ENCODE measurements at regions not wholly inside any gene's neighbourhood (a gene's known extent, or its start where the extent isn't known, plus 50 kb on each side); places are given as distances from the start of the nearest gene placed in this dataset.
"Not testable (repeated sequence)": the region's sequence is repeated elsewhere in the genome, so short reads cannot be mapped to it uniquely, and the experiment has no call there.

DNA sequence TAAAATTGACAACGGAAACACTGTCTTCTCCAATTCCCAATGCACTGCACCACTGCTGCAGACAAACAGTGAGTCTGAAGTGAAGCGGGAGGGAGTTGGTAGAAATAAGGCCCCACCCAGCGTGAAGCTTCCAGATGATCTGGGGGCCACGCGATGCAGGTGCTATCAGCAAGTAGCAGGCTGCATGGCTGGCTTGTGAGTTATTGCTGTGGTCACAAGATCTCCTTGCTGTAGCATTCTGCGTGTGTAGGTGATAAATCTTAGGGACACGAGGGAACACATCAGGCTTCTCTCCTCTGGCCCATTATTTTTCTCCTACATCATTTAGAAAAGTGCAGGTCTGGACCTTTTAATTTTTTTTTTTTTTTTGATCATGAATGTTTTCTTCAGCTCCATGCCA, 407.6 kb downstream of the TMEM114 start:
- no peak for DNase-seq

DNA sequence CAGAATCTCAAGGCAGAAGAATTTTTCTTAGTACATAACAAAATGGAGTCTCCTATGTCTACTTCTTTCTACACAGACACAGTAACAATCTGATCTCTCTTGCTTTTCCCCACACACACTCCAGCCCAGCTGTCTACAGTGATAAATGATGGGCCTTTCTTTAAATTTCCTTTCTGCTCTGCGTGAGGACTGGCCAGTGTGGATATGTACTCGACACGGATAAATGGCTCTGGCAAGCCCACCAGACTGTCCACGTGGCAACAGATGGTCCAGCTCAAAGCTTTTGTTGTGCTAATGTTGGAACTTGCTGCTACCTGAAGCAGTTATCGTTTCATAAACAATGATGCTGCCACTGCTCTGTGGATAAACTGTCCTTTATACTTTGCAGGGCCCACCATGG, 410.7 kb downstream of the TMEM114 start:
- no peak for DNase-seq

DNA sequence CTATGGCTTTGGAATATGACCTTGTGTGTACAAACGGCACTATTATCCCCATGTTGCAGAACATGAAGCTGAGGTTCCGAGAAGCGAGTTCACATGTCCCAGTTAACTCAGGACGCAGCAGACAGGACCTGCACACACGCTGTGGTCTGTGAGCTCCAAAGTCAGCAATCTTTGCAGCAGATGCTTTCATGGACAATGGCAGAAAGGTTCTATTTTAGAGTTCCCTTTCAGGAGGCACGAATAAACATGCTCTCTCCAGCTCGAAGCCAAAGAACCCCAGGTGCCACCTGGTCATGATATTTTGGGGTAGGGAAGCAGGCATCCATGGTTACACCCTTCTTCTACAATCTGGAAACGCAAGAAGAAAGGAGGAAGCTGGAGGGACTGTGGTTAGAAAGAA, 412.0 kb downstream of the TMEM114 start:
- no peak for DNase-seq

DNA sequence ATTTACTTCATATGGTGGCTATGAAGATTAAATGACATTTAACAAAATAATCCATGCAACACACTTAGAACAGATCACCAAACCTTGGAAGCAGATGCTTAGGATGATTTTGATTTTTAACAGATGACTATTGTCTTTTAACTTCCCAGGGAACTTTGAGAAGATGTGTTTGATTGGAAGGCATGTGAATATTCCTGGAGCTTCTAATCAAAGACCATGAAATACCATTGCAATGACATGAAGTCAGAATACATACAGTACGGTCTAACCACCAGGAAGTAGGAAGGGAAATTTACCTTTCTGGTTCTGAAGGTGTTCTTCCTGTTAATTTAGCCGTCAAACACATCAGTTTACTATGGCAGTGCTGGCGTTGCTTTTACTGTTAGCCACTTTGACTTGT, 414.9 kb downstream of the TMEM114 start:
- no peak for DNase-seq

DNA sequence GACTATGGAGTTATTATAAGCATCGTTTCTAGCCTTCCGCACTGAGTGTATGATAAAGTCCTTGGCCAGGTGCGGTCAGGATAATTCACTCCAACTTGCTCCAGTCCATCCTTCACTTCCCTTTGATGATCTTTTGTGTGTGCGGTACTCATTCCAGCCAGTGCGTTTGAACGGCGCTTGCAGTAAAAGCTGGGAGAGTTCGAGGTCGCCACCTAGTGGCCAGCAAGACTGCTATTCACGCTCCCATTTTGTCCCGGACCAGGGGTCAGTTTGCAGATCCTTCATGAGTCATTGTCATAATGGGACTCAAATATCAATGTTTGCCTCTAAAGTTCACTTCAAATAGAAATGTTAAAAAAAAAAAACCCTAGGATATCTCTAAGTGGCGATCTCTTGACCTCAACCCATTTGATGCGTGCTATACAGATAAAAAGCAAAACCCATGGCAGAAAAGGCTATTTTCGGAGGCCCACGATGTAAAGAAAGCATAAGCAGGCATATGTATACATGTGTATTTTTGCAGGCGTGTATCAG, 417.1 kb downstream of the TMEM114 start:
- DNase-seq, result peak; percentile 69

DNA sequence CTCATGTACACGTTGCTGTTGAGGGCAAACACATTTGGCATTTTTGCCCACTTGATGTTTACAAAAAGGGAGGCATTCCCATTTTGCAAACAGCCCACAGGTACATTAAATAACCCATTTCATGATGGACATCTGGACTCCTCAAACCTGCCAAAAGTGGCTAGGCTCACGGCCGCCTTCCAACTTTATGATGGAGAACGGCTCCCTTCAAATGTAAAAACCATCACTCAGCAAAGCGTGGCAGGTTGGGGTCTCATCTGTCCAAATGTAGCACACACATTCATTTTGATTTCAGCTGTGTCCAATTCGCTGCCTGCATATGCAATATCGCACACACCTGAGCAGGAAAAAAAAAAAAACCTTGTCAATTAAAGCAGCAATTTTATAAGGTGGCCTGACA, 417.8 kb downstream of the TMEM114 start:
- no peak for DNase-seq

DNA sequence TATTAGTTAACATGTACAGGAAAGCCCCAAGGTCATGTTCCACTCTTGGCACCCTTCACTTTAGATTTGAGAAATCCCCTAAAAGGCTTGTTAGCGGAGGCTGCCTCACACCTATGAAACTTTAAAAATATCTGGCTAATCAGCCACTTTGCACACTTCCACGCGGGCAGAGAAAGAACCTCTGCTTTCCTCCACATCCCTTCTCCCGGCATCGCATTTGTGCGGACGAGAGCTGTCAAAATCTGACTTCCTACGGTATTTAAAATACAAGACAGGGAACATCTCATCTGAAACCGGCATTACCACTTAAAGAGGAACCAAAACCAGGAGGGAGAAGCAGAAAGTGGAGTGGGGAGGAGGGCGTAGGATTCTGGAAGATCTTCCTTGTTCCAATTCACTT, 422.3 kb downstream of the TMEM114 start:
- DNase-seq, result no peak

DNA sequence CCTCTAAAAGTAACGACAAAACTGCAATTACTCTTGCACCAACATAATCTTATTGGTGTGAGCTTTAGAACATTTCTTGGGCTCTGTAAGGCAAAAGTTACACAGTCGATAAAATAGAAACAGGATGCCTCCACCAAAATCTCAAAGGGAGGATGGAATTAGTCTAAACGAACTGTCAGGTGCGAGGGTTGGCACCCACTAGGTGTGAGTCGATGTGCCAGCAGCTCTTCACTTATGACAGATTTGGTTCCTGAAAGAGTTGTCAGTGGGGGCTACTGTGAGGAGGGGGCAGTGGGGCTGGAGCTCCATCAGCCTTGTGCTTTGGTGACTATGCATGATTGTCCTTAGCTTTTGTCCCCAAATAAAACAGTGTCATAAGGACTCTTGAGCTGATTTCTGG, 422.9 kb downstream of the TMEM114 start:
- DNase-seq, result no peak

DNA sequence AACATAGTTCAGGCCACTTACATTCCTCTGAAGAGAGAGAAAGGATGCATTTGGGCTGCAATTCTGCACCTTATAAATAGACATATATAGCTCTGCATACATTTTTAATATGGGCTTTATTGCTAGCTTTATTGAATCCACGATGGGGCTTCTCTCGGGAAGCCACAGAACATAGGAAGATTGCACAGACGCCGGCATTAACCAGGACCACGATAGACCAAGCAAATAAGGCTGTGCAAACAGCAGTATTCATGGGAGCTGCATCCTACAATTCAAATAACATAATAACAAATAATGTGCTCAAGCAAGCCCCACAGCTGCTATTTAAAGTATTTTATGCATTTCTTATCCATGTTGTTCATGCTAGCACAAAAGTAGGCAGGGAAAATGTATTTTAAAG, 432.3 kb downstream of the TMEM114 start:
- no peak for DNase-seq

DNA sequence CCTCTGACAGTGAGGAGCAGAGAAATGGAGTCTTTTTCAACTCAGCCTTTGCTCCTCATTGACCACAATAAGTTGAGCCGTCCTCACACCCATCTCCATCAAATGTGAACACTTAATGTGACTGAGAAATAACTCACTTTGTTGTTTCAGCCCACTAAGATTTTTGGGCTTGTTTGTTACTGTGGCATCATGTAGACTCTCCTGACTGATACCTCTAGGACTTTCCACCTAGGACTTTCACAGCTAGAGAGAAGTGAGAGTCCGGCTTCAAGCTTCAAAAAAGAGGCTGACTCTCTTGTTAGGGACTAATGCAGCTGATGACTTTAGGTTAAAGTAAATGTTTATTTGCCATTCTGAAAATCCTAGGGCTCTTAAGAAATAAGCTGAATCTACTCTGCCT, 435.0 kb downstream of the TMEM114 start:
- no peak for DNase-seq

DNA sequence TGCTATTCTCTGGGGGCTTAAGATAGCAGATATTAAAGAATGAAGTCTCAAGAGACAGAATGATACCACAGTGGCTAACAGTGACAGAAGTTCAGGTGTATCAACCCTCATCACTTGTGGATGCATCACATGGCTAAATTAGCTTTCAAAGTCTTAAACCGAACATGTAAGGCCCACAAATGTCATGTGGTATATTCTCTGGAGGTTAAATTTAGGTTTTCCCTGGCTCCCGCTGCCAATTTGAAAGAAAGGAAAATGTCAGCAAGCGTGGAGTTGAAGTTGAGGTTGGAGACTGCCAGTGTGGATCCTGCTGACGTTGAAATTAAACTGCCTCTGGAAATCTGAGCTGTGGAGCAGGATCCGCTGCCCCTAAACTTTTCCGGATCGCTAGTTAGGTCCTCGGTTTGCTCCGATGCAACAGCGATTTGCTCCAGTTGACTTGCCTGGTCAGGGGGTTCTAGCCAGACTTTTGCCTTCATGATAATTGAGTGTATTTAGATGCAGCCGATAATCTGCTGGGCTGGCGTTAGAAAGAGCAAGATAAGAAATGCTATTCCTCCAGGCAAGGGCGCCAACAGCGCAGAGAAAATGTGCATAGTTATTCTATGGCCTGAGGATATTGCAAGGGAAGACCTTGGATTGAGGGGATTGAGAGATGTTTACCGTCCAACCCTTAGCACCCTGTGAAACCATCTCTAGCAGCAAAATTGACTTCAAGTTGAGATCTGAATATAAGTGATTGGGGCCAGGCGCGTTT, 443.9 kb downstream of the TMEM114 start:
- no peak for DNase-seq

DNA sequence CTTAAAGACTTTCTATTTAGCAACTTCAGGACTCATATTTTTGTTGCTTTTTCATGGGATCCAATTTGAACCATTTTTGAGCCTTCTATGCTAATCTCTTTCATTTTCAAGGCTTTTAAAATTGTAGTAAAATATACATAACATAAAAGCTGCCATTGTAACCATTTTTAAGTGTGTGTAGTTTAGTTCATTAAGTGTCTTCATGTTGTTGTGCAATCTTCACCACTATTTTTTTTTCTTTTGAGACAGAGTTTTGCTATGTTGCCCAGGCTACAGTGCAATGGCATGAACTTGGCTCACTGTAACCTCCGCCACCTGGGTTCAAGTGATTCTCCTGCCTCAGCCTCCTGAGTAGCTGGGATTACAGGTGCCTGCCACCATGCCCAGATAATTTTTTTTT, 451.6 kb downstream of the TMEM114 start:
- no peak for DNase-seq

DNA sequence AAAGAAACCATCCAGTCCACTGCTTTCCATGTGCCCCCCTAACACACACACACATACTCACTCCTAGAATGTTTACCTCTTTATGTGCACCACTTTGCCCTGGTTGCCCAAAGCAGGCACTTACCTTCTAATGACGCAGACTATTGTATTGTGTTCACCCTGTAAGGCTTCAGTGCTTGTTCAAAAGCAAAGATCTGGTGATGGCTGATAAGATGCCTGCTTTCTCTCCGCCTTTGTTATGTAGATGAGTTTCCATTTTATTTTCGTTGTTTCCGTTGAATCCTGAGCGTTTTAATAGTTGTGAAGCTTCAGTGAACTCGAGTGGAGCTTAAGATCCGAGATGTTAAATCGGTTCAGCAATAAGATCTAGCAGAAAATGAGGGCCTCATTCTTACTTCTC, 452.7 kb downstream of the TMEM114 start:
- no peak for DNase-seq

DNA sequence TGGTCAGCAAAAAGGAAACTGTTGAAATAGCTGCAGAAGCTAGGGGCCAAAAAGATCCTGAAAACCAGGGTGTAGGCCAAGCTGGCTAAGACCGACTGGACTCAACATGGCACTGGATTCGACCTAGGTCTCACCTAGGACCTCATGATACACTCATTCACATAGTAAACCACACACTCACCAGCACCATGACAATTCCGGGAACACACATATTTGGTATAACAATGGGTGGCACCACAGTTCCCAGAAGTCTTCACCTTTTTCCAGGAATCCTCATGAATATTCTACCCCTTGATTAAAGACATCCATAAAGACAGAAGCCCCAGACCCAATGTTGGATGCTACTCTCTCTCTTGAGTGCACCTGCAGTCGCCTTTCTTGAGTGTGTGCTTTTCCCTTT, 460.1 kb downstream of the TMEM114 start:
- no peak for DNase-seq

DNA sequence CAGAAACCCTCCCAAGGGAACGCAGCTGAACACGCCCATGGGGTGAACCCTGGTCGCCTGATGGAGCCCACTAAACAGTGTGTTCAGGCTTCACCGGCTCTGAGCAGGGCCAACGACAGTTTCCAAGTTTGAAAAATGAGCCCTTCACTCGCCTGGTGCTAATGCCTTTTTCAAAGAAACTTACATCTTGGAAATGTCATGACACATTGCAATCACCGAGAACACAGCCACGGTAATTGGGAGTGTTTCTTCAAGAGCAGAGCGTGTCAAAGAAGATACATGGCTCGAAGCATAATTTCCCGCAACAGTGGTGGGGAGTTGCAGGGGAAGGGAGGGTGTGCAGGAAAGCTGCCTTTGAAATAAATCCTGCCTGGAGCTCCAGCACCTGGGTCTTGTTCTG, 463.2 kb downstream of the TMEM114 start:
- DNase-seq, result no peak

DNA sequence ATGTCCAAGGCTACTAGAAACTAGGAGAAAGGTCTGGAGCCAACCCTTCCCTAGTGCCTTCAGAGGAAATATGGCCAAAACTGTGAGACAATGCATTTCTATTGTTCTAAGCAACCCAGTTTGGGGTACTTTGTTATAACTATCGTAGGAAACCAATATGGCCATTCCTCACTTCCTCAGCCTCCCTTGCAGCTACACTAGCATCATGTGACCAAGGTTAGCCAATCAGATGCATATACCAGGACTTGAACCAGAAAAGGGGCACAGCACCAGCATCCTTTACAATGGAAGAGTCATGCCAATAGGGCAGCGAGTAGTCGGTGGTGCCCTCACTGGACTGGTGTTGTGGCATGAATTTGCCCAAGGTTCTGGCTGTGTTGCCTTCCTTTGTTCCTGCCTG, 464.0 kb downstream of the TMEM114 start:
- no peak for DNase-seq

DNA sequence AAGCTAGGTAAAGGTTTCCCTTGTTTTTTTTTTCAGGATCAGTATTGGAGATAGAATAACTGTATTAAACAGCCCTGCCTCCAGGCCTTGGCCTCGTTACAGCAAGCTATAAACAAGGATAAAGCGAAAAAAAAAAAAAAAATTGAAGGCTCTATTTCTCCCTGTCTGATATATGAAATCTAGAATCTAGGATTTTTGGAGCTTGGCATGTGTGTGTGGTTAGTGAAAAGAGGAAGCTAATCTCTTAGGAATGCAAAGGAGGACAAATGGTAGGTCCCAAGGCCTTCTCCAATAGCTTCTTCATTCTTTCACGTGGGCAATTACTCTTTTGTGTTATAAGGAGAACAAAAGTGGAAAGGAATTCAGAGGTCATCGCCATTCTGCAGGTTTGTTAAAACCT, 470.3 kb downstream of the TMEM114 start:
- no peak for DNase-seq

DNA sequence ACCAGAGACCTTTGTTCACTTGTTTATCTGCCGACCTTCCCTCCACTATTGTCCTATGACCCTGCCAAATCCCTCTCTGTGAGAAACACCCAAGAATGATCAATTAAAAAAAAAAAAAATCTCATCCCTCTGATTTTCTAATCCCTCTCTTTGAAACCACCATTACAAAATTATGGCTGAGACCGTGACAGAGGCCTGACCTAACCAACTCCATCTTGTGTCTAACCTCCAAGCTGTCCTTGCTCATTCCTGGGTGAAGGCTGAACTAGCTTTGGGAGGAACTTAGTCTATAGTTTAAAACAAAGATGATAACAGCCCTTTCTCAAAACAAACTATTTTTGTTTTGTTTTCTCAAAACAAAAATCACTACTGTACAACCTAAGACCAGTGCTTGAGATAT, 474.5 kb downstream of the TMEM114 start:
- no peak for DNase-seq

DNA sequence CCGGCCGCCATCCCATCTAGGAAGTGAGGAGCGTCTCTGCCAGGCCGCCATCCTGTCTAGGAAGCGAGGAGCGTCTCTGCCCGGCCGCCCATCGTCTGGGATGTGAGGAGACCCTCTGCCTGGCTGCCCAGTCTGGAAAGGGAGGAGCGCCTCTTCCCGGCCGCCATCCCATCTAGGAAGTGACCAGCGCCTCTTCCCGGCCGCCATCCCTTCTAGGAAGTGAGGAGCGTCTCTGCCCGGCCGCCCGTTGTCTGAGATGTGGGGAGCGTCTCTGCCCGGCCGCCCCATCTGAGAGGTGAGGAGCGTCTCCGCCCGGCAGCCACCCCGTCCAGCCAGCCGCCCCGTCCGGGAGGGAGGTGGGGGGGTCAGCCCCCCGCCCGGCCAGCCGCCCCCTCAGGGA, 475.4 kb downstream of the TMEM114 start:
- DNase-seq, result not testable (repeated sequence)

DNA sequence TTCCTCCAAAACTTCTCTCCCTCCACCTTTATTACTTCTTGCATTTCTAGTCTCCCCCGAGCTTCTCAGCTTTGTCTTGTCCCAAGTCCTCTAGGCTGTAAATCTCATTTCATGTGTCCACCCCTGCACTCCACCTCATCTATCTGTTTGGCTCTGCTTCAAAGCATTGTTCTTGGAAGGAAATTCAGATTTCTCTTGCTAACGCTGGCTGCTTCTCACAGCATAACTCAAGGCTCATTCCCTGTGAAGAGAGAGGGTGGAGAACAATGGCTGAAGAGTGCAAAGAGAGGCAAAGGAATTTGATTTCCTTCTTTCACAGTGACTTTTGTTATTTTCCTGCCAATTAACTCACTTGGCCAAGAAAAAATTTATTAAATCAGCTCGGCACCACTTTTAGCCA, 476.5 kb downstream of the TMEM114 start:
- DNase-seq, result no peak

DNA sequence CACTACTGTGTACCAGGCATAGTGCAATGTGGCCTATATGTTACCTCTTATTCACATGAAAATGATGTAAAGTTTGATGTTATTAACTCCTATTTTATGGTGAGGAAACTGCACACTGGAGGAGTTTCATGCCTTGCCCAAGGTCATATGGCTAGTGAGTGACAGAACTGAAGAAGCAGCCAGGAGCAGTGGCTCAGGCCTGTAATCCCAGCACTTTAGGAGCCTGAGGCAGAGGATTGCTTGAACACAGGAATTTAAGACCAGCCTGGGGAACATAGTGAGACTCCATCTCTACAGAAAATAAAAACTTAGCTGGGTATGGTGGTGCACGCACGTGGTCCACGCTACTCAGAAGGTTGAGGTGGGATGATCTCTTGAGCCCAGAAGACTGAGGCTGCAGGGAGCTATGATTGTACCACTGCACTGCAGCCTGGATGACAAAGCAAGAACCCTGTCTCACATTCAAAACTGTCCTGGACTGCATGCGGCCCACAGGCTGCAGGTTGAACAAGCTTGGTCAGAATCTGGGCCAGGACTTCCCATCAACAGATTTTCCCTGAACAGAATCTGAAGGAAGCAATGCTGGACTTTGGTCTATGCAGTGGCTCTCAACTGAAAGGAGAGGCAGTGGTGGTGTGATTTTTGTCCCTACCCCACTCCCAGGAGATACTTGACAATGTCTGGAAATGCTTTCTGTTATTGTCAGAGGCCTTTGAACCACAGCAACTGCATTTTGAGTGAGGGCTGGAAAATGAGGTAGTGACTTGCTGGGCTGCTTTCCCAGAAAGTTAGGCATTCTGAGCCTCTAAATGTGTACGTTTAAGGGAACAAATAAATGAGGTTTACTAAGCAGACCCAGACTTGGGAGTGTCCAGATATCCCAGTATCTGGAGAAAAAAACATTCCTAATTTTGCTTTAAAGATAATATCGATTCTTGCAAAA, 479.5 kb downstream of the TMEM114 start:
- DNase-seq, result no peak

DNA sequence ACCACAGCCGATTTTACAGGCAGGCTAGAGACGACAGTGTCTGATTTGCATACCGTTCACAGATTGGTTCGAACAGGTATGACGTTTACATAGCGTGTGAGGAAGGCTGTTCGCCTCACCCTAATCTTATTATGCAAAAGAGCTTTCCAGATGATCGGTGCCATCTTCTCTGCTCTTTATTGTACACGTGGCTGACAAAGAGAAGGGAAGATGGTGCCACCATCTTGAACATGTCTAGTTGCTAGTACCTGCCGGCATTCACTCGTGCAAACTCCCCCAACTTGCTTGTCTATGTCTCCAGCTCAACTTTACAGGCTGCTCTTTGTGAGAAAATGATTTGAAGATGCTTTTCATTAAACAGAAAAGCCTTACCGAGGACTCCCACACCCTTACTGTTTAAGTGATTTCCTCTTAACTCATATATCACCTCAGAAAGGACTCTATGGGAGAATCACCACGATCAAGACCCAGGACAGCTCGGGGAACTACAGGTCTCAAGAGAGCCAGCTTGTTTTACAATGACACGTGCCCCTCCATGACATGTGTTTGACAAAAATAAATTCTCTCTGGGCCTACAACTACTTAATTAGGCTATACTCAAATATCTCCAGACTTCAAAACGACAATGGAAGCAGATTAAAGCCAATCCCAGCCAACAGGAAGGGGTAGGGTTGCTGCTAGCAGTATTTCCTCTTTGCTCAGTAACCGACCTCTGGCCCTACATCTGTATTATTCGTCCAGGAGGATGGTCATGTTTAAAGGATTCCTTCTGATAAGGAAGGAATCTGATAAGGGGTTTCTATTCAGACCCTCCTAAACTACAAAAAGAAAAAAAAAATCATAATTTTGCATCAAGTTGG, 480.6 kb downstream of the TMEM114 start:
- no peak for DNase-seq

DNA sequence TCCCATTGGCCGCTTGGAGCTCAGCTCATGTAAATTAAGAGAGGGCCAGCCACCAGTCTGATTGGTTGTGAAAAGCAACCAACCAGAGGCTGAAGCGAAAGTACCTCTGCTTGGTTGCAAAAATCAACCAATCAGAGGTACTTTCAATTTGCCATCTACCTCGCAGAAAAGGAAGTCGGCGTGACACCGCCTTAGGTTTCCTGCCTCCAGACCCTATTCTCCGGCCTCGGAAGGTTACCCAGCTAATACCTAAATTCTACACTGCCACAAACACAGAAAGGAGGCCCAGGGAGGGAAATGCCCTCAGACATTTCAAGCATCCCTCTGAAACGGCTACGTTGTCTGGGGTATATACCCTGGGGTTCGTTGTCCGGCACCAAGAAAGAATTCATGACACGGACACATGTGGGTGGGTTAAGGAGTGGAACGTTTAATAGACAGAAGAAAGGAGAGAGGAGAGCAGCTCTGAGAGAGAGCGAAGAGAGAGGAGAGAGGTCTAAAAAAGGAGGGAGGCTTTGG, 481.3 kb downstream of the TMEM114 start:
- DNase-seq, result no peak

Measured in activated CD8-positive, alpha-beta memory T cell treated with anti-CD3 and anti-CD28 coated beads, Interleukin-2, amount 50 U/mL, for 48 hours (primary cell).